ENCODE measurements at regions not wholly inside any gene's neighbourhood (a gene's known extent, or its start where the extent isn't known, plus 50 kb on each side); places are given as distances from the start of the nearest gene placed in this dataset.

DNA sequence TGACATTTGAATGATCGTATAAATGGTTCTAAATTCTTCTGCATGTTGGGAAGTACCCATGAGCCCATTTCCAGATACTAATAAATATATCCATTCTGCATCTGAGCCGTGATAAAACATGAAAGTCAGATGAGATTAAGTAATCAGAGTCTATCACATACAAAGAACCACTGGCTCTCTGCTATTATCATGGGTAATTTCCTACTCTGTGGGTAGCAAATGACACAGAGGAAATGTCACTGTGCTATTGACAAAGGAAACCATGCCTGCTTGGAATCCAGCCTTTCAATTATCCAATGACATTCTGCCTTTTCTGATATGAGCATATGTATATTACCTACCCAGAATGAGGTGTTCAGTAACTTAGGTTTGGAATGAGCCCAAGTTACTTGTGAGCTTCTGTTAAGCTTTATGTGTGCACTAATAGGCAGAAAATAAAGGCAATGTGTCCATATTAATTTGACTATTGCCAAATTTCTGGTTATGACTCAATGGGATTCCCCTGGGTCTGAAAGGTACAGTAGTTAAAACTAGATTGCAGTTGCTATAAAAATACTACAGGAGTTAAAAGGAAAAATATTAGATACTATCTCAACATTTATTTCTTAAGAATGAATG is 238.7 kb upstream of the KCNIP4 start:
- DNase-seq (ENCODE audit: low read depth): no peak
- TF ChIP-seq, protein P1, sequence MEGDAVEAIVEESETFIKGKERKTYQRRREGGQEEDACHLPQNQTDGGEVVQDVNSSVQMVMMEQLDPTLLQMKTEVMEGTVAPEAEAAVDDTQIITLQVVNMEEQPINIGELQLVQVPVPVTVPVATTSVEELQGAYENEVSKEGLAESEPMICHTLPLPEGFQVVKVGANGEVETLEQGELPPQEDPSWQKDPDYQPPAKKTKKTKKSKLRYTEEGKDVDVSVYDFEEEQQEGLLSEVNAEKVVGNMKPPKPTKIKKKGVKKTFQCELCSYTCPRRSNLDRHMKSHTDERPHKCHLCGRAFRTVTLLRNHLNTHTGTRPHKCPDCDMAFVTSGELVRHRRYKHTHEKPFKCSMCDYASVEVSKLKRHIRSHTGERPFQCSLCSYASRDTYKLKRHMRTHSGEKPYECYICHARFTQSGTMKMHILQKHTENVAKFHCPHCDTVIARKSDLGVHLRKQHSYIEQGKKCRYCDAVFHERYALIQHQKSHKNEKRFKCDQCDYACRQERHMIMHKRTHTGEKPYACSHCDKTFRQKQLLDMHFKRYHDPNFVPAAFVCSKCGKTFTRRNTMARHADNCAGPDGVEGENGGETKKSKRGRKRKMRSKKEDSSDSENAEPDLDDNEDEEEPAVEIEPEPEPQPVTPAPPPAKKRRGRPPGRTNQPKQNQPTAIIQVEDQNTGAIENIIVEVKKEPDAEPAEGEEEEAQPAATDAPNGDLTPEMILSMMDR (conservative IDR thresholded peaks at IDR 0.05; ENCODE audit: low read depth, low read length): no peak
- H3K4me3 ChIP-seq (ENCODE audit: low read length): no peak overlapping the region

DNA sequence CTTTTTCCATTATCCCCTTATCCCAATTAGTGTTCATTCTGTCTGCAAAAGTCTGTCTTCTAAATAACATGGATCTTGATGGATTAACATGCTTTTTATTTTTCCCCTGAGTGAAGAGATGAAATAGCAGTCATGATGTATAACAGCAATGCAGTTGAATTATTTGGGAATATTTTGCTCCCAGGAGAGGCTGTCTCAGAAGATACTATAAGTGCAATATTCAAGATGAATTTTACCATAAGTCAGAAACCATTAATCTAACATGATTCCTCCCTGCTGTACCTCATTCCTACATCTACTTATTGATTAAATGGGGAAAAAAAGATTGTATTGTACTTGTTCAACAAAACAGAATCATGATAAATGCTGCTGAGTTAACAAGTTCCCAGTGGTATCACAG is 233.2 kb upstream of the KCNIP4 start:
- H3K4me3 ChIP-seq (ENCODE audit: low read length): no peak overlapping the region
- DNase-seq (ENCODE audit: low read depth): no peak
- TF ChIP-seq, protein P1 (conservative IDR thresholded peaks at IDR 0.05; ENCODE audit: low read depth, low read length): no peak

DNA sequence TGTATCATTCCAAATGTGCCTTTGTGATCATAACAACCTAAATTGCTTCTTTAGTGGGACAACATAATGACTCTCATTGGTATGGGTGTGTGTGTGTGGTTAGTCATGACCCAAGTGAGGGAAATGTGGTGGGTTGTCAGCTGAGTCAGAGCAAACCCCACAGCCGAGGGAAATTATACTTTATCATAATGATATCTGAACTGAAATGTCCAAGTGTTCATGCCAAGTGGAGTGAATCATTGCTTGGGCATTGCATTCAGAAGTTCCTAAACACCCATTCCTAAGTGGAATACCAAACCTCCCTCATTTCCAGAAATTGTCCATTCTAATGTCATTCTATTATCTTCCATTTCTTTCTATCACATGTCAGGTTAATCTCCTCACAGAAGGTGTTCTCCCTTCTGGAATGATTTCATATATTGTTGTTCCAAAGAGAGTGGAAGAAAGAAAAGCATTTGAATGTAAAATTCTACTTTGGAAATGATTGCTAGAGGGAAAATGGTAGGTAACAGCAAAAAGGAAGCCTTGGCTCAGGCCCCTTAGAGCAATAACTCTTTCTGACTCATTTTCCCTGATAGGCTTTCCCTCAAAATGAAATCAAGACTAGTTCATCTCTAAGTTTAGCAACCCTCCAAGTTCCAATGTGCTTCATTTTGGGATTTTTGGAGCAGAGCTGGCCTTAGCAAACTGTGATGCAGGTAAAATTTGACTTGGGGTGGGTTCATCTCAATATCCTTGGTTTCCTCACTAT is 230.7 kb upstream of the KCNIP4 start:
- TF ChIP-seq, protein P1 (conservative IDR thresholded peaks at IDR 0.05; ENCODE audit: low read depth, low read length): no peak
- H3K4me3 ChIP-seq (ENCODE audit: low read length): no peak overlapping the region
- peak; percentile 68 for DNase-seq (ENCODE audit: low read depth)

DNA sequence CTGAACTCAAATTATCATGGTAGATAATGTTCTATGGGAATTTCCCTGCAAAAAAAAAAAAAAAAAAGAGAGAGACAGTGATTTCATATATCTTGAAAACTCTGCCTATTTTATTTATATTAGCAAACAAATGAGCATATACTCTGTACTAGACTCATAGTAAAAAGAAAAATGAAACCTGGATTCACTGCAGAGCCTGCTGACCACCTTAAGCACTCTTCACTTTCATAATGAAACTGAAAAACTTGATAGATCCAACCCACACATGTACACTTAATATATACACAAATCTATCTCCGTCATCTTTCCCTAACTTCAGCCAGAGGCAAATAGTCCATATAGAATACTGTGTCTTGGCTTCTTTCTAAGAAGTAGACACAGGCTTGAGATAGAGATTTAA is 226.1 kb upstream of the KCNIP4 start:
- DNase-seq (ENCODE audit: low read depth): no peak
- TF ChIP-seq, protein P1 (conservative IDR thresholded peaks at IDR 0.05; ENCODE audit: low read depth, low read length): no peak

DNA sequence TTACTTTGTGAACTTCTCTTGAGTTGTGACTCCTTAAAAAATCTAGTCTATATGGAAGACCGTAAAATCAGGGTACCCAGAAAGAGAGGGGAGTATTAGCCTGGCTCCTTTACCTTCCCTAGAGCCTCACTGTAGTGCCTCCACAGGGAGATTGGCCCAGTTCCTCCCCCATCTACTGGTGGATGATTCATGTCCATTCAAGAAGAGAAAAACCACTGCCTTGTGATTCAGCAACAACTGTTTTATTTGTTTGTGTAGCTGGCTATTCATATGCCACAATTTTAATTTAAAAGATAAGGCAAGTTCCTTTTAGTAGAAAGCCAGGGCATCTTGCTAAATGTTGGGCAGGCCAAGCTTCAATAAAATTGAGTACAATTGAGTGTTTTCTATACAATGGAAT is 221.8 kb upstream of the KCNIP4 start:
- H3K4me3 ChIP-seq (ENCODE audit: low read length): no peak overlapping the region
- DNase-seq (ENCODE audit: low read depth): no peak
- TF ChIP-seq, protein P1 (conservative IDR thresholded peaks at IDR 0.05; ENCODE audit: low read depth, low read length): no peak

More for the DNA sequence above, 226.1 kb upstream of the KCNIP4 start:
- H3K4me3 ChIP-seq (ENCODE audit: low read length): no peak overlapping the region

DNA sequence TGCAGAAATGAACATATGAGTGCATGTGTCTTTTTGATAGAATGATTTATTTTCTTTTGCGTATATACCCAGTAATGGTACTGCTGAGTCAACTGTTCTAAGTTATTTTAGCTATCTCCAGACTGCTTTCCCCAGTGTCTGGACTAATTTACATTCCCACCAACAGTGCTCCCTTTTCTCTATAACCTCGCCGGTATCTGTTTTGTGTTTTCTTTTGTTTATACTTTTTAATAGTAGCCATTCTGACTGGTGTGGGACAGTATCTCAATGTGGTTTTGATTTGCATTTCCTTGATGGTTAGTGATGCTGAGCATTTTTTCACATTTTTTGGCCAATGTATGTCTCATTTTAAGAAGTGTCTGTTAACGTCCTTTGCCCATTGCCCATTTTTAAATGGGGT is 218.6 kb upstream of the KCNIP4 start:
- TF ChIP-seq, protein P1 (conservative IDR thresholded peaks at IDR 0.05; ENCODE audit: low read depth, low read length): no peak
- no peak for DNase-seq (ENCODE audit: low read depth)
- H3K4me3 ChIP-seq (ENCODE audit: low read length): no peak overlapping the region

DNA sequence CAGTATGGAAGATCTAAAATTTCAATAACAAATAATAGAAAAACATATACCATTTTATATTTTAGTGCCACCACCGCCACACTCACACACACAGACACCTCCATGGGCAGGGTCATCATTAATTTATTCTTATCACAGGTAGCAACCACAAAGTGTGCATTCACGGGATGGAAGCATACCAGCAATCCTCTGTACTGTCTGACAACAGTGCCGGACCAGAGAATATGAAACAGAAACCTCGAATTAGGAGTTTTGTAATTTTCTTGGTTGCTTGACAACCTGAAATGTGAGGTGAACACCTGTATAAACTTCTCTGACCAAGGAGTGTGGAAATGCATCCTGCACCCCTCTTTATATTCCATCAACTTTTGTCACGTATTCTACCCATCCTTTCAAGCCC is 213.9 kb upstream of the KCNIP4 start:
- no peak for DNase-seq (ENCODE audit: low read depth)
- TF ChIP-seq, protein P1 (conservative IDR thresholded peaks at IDR 0.05; ENCODE audit: low read depth, low read length): no peak
- no peak overlapping the region for H3K4me3 ChIP-seq (ENCODE audit: low read length)

Data from retinal pigment epithelial cell (primary cell).